ENCODE measurements at regions not wholly inside any gene's neighbourhood (a gene's known extent, or its start where the extent isn't known, plus 50 kb on each side); places are given as distances from the start of the nearest gene placed in this dataset.

GRCh38 chr1:187893471-187893870 lies 1064.7 kb downstream of the PLA2G4A start:
- no peak for TF ChIP-seq CTCF (IDR thresholded peaks at IDR 0.05)
- TF ChIP-seq POLR2A (IDR thresholded peaks at IDR 0.05): no peak

Measured in right lobe of liver (tissue), 4 donors.